SK-N-MC (cell line): ENCODE measurements at regions not wholly inside any gene's neighbourhood (a gene's known extent, or its start where the extent isn't known, plus 50 kb on each side); places are given as distances from the start of the nearest gene placed in this dataset.

Experiments used
- DNase-seq: peaks from one replicate; pipeline ENCODE4 v3.0.0-alpha.2; 2011; ENCODE audit warnings: low read depth, low spot score
- H3K27ac ChIP-seq: fragments of 200-600 bp; sonication (generic); 2 replicates; pipeline ENCODE4 v1.5.1; 2016; ENCODE audit warnings: mixed run types
- H3K36me3 ChIP-seq: fragments of 200-600 bp; sonication (generic); 2 replicates; pipeline ENCODE4 v1.6.1; 2017; ENCODE audit warnings: antibody characterized with exemption, low read length, mixed read lengths; ENCODE audit not compliant: insufficient read depth
- H3K4me3 ChIP-seq: fragments of 200-600 bp; sonication (generic); 2 replicates; pipeline ENCODE4 v1.5.1; 2016
- H3K9ac ChIP-seq: fragments of 200-600 bp; sonication (generic); 2 replicates; pipeline ENCODE4 v1.8.0; 2017; ENCODE audit warnings: mixed run types, mixed read lengths; ENCODE audit not compliant: insufficient read length
- H3K9me3 ChIP-seq: fragments of 200-600 bp; sonication (generic); 2 replicates; pipeline ENCODE4 v1.6.1; 2017; ENCODE audit warnings: low read depth, mild to moderate bottlenecking, antibody characterized with exemption, low read length, moderate library complexity, mixed read lengths
- EZH2 ChIP-seq: fragments of 200-600 bp; sonication (generic); IDR thresholded peaks from one replicate; pipeline ENCODE4 v1.6.1; 2017; ENCODE audit warnings: antibody characterized with exemption
- FOXP2 ChIP-seq: optimal IDR thresholded peaks from 2 replicates; pipeline ENCODE3; 2011; ENCODE audit warnings: mild to moderate bottlenecking, moderate library complexity; ENCODE audit not compliant: insufficient read depth; ENCODE audit errors: extremely low read length, control extremely low read depth
- POLR2AphosphoS5 ChIP-seq: IDR thresholded peaks from 2 replicates; pipeline ENCODE4 v1.6.1; 2012; ENCODE audit warnings: mild to moderate bottlenecking, low read depth, low read length, borderline replicate concordance

DNA sequence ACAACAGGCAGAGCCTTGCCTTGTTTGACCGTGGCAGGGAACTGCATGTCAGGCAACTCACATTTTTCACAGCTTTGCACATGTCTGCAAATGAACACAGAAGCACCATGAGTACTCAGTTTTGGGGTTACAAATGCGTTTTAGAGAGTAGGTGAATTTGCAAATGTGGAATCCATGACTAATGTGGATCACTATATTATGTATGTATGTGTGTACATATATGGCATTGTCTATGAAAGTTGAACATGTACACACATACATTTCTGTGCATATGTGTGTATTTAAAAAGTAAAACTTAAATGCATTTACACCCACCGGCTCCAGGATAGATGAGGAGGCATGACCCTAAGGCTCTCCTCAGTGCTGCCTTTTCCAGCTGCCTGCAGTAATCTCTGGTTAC lies 65.1 kb downstream of the SOWAHC start:
- TF ChIP-seq POLR2AphosphoS5 (no peak), FOXP2 (no peak)
- no peak for DNase-seq
- Histone ChIP-seq H3K36me3 (no peaks in the 10 kb centered on the region), H3K9me3 (no peaks in the 10 kb centered on the region), H3K27ac (no peak overlapping the region), H3K9ac (no peak overlapping the region), H3K4me3 (no peak overlapping the region)

DNA sequence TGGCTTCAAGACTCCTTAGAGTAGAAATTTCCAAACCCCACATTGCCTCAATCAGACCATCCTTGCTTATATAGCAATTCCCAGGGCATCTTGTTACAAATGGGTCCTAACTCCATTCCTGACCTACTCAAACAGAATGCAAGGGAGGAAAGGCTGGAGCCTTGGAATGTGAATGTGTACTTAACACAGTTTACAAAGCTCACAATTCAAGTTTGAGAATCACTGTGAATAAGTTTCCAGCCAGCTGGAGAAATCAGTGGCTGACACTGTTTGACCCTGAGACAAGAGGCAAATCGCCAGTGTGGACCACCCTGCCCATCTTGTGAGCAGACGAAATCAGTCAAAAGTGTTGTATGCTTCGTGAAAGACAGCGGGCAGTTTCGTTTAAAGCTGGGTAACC lies 65.5 kb downstream of the SOWAHC start:
- H3K27ac ChIP-seq: no peak overlapping the region
- TF ChIP-seq EZH2 (no peak), FOXP2 (no peak), POLR2AphosphoS5 (no peak)
- no peak for DNase-seq
- H3K9me3 ChIP-seq: no peaks in the 10 kb centered on the region
- H3K4me3 ChIP-seq: no peak overlapping the region
- H3K36me3 ChIP-seq: no peaks in the 10 kb centered on the region
- H3K9ac ChIP-seq: no peak overlapping the region

DNA sequence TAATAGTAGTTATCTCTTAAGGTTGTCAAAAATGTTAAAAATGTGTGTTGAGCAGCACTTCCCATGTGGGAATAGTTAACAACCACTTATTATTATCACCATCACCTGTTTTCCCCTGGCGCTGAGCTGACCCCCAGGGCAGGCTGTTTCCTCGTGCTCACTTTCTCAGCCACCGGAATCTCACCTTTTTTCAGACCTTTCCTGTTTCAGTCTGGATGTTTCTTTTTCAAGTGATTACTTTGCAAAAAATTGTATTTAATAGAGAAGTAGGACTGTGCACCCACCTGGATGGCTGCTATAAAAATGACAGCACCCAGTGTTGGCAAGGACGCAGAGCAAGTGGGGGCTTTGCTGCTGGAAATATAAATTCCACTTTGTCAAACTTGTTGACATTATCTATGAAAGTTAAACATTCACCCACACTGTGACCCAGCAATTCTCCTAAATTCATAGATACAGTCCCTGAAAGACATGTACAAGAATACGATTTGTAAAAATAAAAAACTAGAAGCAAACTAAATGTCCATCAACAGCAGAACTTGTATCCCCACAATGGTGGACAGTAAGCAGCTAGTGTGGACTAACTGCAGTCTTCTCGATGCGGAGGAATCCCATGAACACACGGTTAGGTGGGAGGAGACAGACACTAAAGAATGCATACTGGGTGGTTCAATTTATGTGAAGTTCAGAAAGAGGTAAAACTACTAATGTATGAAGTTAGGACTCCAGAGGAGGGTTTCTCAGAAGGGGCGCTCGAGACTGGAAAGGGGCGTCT lies 66.5 kb downstream of the SOWAHC start:
- H3K9me3 ChIP-seq: no peaks in the 10 kb centered on the region
- H3K27ac ChIP-seq: no peak overlapping the region
- no peaks in the 10 kb centered on the region for H3K36me3 ChIP-seq
- no peak overlapping the region for H3K4me3 ChIP-seq
- DNase-seq: no peak
- no peak for TF ChIP-seq EZH2
- no peak for TF ChIP-seq POLR2AphosphoS5
- TF ChIP-seq FOXP2: no peak
- no peak overlapping the region for H3K9ac ChIP-seq

DNA sequence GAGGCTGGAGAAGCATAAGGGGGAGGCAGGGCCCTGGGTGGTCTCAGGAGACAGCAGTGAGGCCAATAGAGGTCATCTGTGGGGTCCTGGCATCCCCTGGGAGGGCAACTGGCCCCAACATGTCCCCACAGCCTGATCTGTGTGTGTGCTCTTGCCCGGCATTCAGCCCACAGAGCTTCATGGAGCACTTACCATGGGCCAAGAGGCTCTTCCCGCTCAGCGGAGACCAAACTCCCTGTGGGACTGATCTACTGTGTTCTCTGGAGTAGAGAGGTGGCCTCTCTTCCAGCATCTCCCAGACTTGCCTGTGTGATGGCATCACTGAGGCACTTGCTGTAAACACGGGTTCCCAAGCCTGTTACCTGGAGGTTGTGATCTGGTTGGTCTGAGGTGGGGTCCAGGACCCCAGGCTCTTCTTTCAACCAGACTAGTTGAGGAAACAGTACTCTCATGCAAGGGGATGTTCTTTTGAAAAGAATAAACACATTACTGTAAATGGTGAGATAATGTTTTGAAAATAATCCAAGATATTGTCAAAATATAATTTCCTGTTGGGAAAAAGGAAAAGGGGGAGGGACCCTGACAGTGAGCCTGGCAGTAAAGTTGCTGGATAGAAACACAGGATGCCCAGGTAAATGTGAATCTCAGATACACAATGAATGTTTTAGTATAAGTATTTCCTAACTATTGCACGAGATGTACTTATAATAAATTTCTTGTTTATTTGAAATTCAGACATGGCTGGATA lies 67.6 kb downstream of the SOWAHC start:
- Histone ChIP-seq H3K9me3 (no peaks in the 10 kb centered on the region), H3K4me3 (no peak overlapping the region), H3K27ac (no peak overlapping the region), H3K9ac (no peak overlapping the region), H3K36me3 (no peaks in the 10 kb centered on the region)
- no peak for DNase-seq
- TF ChIP-seq POLR2AphosphoS5 (no peak), EZH2 (no peak), FOXP2 (no peak)

DNA sequence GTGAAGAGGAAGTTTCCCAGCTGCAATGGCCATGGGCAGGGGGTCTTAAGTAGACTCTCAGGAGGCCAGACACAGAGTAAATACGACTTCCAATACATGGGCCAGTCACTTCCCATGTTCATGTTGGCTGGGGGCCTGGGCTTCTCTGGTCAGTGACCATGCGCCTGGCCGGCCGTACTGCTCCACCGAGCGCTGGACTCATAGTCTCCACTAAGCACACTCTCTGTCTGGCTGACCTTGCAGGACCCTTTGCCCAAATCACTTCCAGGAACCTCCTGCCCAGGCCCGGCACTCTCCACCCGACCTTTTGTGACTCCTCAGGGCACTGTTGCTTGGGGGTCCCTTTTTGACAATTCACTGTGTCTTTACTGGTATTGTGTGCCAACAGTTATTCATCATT lies 69.3 kb downstream of the SOWAHC start:
- no peak overlapping the region for H3K4me3 ChIP-seq
- H3K27ac ChIP-seq: no peak overlapping the region
- H3K9me3 ChIP-seq: no peaks in the 10 kb centered on the region
- no peak overlapping the region for H3K9ac ChIP-seq
- DNase-seq: no peak
- TF ChIP-seq POLR2AphosphoS5 (no peak), FOXP2 (no peak), EZH2 (no peak)
- H3K36me3 ChIP-seq: no peaks in the 10 kb centered on the region

DNA sequence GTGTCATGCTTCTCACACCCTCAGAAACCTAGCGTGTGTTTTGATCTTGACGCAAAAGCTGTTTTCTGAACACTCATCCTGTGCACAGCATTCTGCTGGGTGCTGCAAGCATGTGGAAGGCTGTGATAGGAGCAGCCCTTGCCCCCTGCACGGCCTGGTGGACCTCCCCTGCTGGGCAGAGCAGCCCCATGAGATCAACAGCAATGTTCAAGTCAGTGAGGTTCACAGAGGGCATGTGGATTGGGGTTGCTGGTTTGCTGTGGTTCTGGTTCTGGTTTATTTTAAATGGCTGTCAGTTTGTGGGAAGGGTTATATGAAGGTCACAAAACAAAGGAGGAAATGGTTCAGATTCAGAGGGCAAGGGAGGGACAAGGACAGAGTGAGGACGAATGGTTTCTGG lies 71.3 kb downstream of the SOWAHC start:
- TF ChIP-seq EZH2 (no peak), FOXP2 (no peak), POLR2AphosphoS5 (no peak)
- Histone ChIP-seq H3K36me3 (no peaks in the 10 kb centered on the region), H3K4me3 (no peak overlapping the region), H3K9me3 (no peaks in the 10 kb centered on the region), H3K9ac (no peak overlapping the region), H3K27ac (no peak overlapping the region)
- DNase-seq: no peak

DNA sequence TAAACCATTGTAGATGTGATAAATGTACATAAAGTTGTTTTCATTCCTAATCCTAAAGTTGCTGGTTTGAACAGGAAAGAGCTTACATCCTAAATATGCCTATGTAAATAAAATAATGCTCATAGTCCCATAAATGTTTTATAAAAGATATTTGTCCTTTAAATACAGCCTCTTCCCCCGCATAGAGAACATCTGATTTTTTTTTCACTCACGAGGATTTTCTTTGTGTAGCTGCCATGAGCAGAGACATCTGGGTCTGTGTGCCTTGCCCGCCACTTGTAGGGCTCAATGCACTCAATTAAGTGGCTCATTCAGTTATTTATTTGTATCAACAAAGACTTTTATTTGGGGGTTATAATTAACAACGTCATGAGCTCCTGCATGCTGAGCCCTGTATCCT lies 72.8 kb downstream of the SOWAHC start:
- no peak overlapping the region for H3K4me3 ChIP-seq
- no peak for DNase-seq
- H3K27ac ChIP-seq: no peak overlapping the region
- no peak overlapping the region for H3K9ac ChIP-seq
- no peaks in the 10 kb centered on the region for H3K9me3 ChIP-seq
- H3K36me3 ChIP-seq: no peaks in the 10 kb centered on the region
- TF ChIP-seq POLR2AphosphoS5 (no peak), FOXP2 (no peak), EZH2 (no peak)

DNA sequence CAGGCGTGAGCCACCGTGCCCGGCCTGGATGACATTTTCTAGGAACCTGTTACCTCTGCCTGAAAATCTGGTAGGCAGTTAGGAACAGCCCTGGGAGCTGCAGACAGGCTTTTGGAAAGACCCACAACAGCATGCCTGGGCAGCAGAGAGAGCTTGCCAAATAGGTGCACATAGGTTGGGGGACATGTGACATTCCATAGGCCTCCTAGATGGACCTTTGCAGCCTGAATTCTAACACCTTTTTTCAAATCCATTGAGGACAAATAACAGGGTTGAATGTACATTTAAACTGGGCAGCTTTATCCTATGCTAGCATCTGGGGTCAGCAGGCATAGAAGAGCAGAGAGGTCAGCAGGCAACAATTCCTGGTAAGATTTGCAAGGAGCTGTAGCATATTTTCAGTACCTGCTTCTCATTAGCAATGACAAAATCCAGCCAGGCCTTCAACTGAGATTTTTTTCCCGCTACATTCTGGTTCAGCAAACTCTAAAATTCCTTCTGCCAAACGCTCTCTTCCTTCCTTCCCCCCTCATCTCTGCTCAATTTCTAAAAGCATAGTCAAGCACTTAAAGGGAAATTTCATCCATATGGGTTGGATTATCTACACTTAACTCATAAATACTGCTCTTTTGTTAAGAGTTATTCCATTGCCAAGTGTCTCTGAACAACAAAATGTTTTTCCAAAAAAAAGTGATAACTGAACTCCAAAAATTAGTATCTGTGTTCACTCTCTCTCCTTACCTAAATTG lies 75.2 kb downstream of the SOWAHC start:
- Histone ChIP-seq H3K27ac (no peak overlapping the region), H3K9me3 (no peaks in the 10 kb centered on the region), H3K36me3 (no peaks in the 10 kb centered on the region), H3K9ac (no peak overlapping the region), H3K4me3 (peak overlapping the region; percentile 22; the same call in 1 of the 2 replicates)
- peak; percentile 66 for DNase-seq
- TF ChIP-seq POLR2AphosphoS5 (peak; percentile 41; the same call in 1 of the 2 replicates), FOXP2 (no peak)
